Suprapubic skin (tissue), 4 donors: ENCODE measurements at regions not wholly inside any gene's neighbourhood (a gene's known extent, or its start where the extent isn't known, plus 50 kb on each side); places are given as distances from the start of the nearest gene placed in this dataset.

Experiments
- DNase-seq, 2 donors: peaks; one replicate each; pipeline ENCODE4 v3.0.0-alpha.2; 2019; ENCODE audit warnings: low spot score in 2 of 2
- H3K27ac ChIP-seq: fragments of 200-600 bp; sonication (generic); one replicate; pipeline ENCODE4 v1.5.1; 2019
- H3K27me3 ChIP-seq: fragments of 200-600 bp; sonication (generic); one replicate; pipeline ENCODE4 v1.5.1; 2019
- H3K36me3 ChIP-seq: fragments of 200-600 bp; sonication (generic); one replicate; pipeline ENCODE4 v1.5.1; 2019
- H3K4me1 ChIP-seq: fragments of 200-600 bp; sonication (generic); one replicate; pipeline ENCODE4 v1.5.1; 2019
- H3K4me3 ChIP-seq: fragments of 200-600 bp; sonication (generic); one replicate; pipeline ENCODE4 v1.5.1; 2019; ENCODE audit warnings: mild to moderate bottlenecking
- H3K9me3 ChIP-seq: fragments of 200-600 bp; sonication (generic); one replicate; pipeline ENCODE4 v1.5.1; 2019
- EP300 ChIP-seq: sonication (generic); formaldehyde crosslinking; IDR thresholded peaks from one replicate; pipeline ENCODE4 v1.6.1; 2017; ENCODE audit warnings: antibody characterized with exemption
- POLR2A ChIP-seq, 2 donors: fragments of 450-650 bp; IDR thresholded peaks; one replicate each; pipeline ENCODE4 v1.6.1; 2017; ENCODE audit warnings: antibody characterized with exemption in 2 of 2, mild to moderate bottlenecking in 2 of 2, moderate library complexity in 2 of 2
- POLR2AphosphoS5 ChIP-seq, 3 donors: sonication (generic); formaldehyde crosslinking; IDR thresholded peaks; one replicate each; pipeline ENCODE4 v1.6.1; 2017; ENCODE audit warnings: antibody characterized with exemption in 3 of 3
- WGBS: methylation state at CpG from one replicate; pipeline ENCODE4 v1.1.5; 2018; 5-methylcytosine and 5-hydroxymethylcytosine counted together
- TF ChIP-seq, protein P1 (sequence below), 2 donors: fragments of 200-600 bp in 1 of 2; fragments of 450-650 bp in 1 of 2; sonication (generic) in 1 of 2; IDR thresholded peaks; one replicate each; pipeline ENCODE4 v1.5.1; 2016 to 2019; ENCODE audit warnings: antibody characterized with exemption in 2 of 2, mild to moderate bottlenecking in 1 of 2, moderate library complexity in 1 of 2

- TF ChIP-seq EP300 (no peak), POLR2A (IDR thresholded peaks at IDR 0.05) (no peak), POLR2AphosphoS5 (IDR thresholded peaks at IDR 0.05) (no peak)
- TF ChIP-seq, protein P1, sequence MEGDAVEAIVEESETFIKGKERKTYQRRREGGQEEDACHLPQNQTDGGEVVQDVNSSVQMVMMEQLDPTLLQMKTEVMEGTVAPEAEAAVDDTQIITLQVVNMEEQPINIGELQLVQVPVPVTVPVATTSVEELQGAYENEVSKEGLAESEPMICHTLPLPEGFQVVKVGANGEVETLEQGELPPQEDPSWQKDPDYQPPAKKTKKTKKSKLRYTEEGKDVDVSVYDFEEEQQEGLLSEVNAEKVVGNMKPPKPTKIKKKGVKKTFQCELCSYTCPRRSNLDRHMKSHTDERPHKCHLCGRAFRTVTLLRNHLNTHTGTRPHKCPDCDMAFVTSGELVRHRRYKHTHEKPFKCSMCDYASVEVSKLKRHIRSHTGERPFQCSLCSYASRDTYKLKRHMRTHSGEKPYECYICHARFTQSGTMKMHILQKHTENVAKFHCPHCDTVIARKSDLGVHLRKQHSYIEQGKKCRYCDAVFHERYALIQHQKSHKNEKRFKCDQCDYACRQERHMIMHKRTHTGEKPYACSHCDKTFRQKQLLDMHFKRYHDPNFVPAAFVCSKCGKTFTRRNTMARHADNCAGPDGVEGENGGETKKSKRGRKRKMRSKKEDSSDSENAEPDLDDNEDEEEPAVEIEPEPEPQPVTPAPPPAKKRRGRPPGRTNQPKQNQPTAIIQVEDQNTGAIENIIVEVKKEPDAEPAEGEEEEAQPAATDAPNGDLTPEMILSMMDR (IDR thresholded peaks at IDR 0.05), result no peak
- no peak overlapping the region for H3K4me3 ChIP-seq
- 55% methylated on average over 4 of the region's 4 CpGs for whole genome bisulfite sequencing
- no peaks in the 10 kb centered on the region for H3K27me3 ChIP-seq
- H3K9me3 ChIP-seq, result no peaks in the 10 kb centered on the region
- no peak for DNase-seq
- H3K27ac ChIP-seq, result no peak overlapping the region
- peaks cover 27% of the 10 kb centered on the region for H3K4me1 ChIP-seq
- no peaks in the 10 kb centered on the region for H3K36me3 ChIP-seq
Observed at GRCh38 chr16:80025236-80025635, 424.7 kb upstream of the MAF start.

DNA sequence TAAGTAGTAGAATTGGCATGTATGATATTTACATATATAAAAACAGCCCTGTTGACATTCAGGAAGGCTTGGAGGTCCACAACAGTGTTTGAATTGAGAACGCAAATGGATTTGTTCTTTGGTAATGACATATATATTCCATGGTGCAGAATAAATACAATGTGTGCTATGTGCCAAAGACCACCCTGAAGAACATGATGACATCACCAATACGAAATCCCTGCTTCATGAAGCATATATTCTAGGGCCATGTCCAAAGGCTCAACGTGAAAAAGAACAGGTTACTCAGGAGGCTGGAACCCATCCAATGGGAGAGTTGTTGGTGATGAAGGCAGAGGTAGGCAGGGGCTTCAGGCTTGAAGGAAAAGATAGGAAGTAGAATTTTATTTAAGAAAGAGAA, 423.9 kb upstream of the MAF start:
- no peak overlapping the region for H3K4me3 ChIP-seq
- H3K9me3 ChIP-seq, result no peaks in the 10 kb centered on the region
- H3K4me1 ChIP-seq, result peaks cover 20% of the 10 kb centered on the region
- H3K27me3 ChIP-seq, result no peaks in the 10 kb centered on the region
- DNase-seq, result no peak
- H3K36me3 ChIP-seq, result no peaks in the 10 kb centered on the region
- TF ChIP-seq EP300, result no peak
- TF ChIP-seq, protein P1 (IDR thresholded peaks at IDR 0.05), result no peak
- no peak for TF ChIP-seq POLR2AphosphoS5 (IDR thresholded peaks at IDR 0.05)
- TF ChIP-seq POLR2A (IDR thresholded peaks at IDR 0.05), result no peak
- no peak overlapping the region for H3K27ac ChIP-seq
- WGBS, result 85% methylated on average over 3 of the region's 3 CpGs

GRCh38 chr16:80023865-80024264, 423.3 kb upstream of the MAF start:
- DNase-seq, result no peak
- Histone ChIP-seq H3K4me3 (no peak overlapping the region), H3K27ac (no peak overlapping the region), H3K36me3 (no peaks in the 10 kb centered on the region), H3K9me3 (no peaks in the 10 kb centered on the region), H3K4me1 (peaks cover 16% of the 10 kb centered on the region), H3K27me3 (no peaks in the 10 kb centered on the region)
- TF ChIP-seq POLR2A (IDR thresholded peaks at IDR 0.05), result no peak
- no peak for TF ChIP-seq POLR2AphosphoS5 (IDR thresholded peaks at IDR 0.05)
- TF ChIP-seq, protein P1 (IDR thresholded peaks at IDR 0.05), result no peak
- TF ChIP-seq EP300, result no peak
- WGBS, result 83% methylated on average over 2 of the region's 2 CpGs

- Histone ChIP-seq H3K27ac (no peak overlapping the region), H3K4me1 (no peaks in the 10 kb centered on the region), H3K9me3 (no peaks in the 10 kb centered on the region), H3K27me3 (no peaks in the 10 kb centered on the region), H3K4me3 (no peak overlapping the region), H3K36me3 (no peaks in the 10 kb centered on the region)
- TF ChIP-seq POLR2AphosphoS5 (IDR thresholded peaks at IDR 0.05) (no peak), EP300 (no peak), POLR2A (IDR thresholded peaks at IDR 0.05) (no peak)
- DNase-seq, result no peak
- WGBS, result 77% methylated on average over 2 of the region's 2 CpGs
Observed at GRCh38 chr16:80019395-80019794, 418.9 kb upstream of the MAF start.

- Histone ChIP-seq H3K36me3 (no peaks in the 10 kb centered on the region), H3K4me3 (no peak overlapping the region), H3K27ac (no peak overlapping the region), H3K4me1 (no peaks in the 10 kb centered on the region), H3K9me3 (no peaks in the 10 kb centered on the region), H3K27me3 (no peaks in the 10 kb centered on the region)
- no peak for TF ChIP-seq POLR2A (IDR thresholded peaks at IDR 0.05)
- TF ChIP-seq EP300, result no peak
- TF ChIP-seq, protein P1 (IDR thresholded peaks at IDR 0.05), result no peak
- no peak for TF ChIP-seq POLR2AphosphoS5 (IDR thresholded peaks at IDR 0.05)
- no peak for DNase-seq
- 77% methylated on average over 2 of the region's 2 CpGs for WGBS
Observed at GRCh38 chr16:80018466-80018865, 417.9 kb upstream of the MAF start.

GRCh38 chr16:80016731-80017326, 416.3 kb upstream of the MAF start:
- H3K9me3 ChIP-seq, result no peaks in the 10 kb centered on the region
- TF ChIP-seq POLR2A (IDR thresholded peaks at IDR 0.05) (no peak), POLR2AphosphoS5 (IDR thresholded peaks at IDR 0.05) (no peak), EP300 (no peak)
- TF ChIP-seq, protein P1 (IDR thresholded peaks at IDR 0.05), result no peak
- H3K27ac ChIP-seq, result no peak overlapping the region
- no peaks in the 10 kb centered on the region for H3K27me3 ChIP-seq
- DNase-seq, result no peak
- no peaks in the 10 kb centered on the region for H3K4me1 ChIP-seq
- 84% methylated on average over 9 of the region's 9 CpGs for WGBS
- H3K4me3 ChIP-seq, result no peak overlapping the region
- no peaks in the 10 kb centered on the region for H3K36me3 ChIP-seq
